ENCODE measurements at regions not wholly inside any gene's neighbourhood (a gene's known extent, or its start where the extent isn't known, plus 50 kb on each side); places are given as distances from the start of the nearest gene placed in this dataset.

GRCh38 chr3:28171962-28172361, 69.5 kb upstream of the CMC1 start:
- DNase-seq (ENCODE audit: extremely low read depth in 1 of 4, low spot score in 3 of 4) (no peak), ATAC-seq (no peak), FAIRE-seq (no peak)
- Histone ChIP-seq H3K4me1 (replicated peaks in 1 of 2; ENCODE audit: control insufficient read depth in 2 of 2, insufficient read depth in 2 of 2, low read length in 2 of 2) (no peaks in the 10 kb centered on the region), H3K9me1 (ENCODE audit: control insufficient read depth, insufficient read depth, low read length) (no peaks in the 10 kb centered on the region), H3K9me3 (replicated peaks; ENCODE audit: control insufficient read depth, insufficient read depth, low read depth, low read length) (no peaks in the 10 kb centered on the region), H3K4me3 (no peak overlapping the region), H3K4me2 (ENCODE audit: insufficient read depth, low read length) (no peak overlapping the region), H3K9ac (ENCODE audit: insufficient read depth in 1 of 2, low read depth in 2 of 2, low read length in 2 of 2) (no peak overlapping the region), H2AFZ (ENCODE audit: low read depth, low read length) (no peak overlapping the region), H4K20me1 (replicated peaks; ENCODE audit: control insufficient read depth, insufficient read depth, low read length) (no peaks in the 10 kb centered on the region), H3K36me3 (ENCODE audit: control insufficient read depth, insufficient read depth, low read length) (no peaks in the 10 kb centered on the region), H3K79me2 (ENCODE audit: control insufficient read depth, insufficient read depth, low read length) (no peaks in the 10 kb centered on the region), H3K27ac (ENCODE audit: extremely low read depth, low read depth, low read length) (no peak overlapping the region), H3K27me3 (ENCODE audit: control insufficient read depth in 2 of 2, insufficient read depth in 2 of 2, low read length in 2 of 2) (no peaks in the 10 kb centered on the region)
- 0% methylated on average over 1 of the region's 1 CpG for WGBS (ENCODE audit: insufficient coverage, low coverage, missing lambda C conversion rate)
- intact Hi-C loops (cut with micrococcal nuclease) (no loop called here), in situ Hi-C loops (cut with MboI) (no loop called here)
- BruUV-seq (replicated peaks) = no TSS peak
- TF ChIP-seq TAF15 (IDR thresholded peaks at IDR 0.05; ENCODE audit: low read depth, low read length) (no peak), PREB (CRISPR knock-in tag; IDR thresholded peaks at IDR 0.05) (no peak), ZNF696 (CRISPR knock-in tag; conservative IDR thresholded peaks at IDR 0.05) (no peak), ZNF408 (CRISPR knock-in tag; IDR thresholded peaks at IDR 0.05; ENCODE audit: low read depth) (no peak), PTBP1 (IDR thresholded peaks at IDR 0.05; ENCODE audit: low read depth, low read length) (no peak), HNRNPH1 (optimal IDR thresholded peaks at IDR 0.05; ENCODE audit: low read depth, low read length) (no peak), ZNF146 (CRISPR knock-in tag; IDR thresholded peaks at IDR 0.05; ENCODE audit: unreplicated experiment) (no peak)
- TF ChIP-seq, protein P1, sequence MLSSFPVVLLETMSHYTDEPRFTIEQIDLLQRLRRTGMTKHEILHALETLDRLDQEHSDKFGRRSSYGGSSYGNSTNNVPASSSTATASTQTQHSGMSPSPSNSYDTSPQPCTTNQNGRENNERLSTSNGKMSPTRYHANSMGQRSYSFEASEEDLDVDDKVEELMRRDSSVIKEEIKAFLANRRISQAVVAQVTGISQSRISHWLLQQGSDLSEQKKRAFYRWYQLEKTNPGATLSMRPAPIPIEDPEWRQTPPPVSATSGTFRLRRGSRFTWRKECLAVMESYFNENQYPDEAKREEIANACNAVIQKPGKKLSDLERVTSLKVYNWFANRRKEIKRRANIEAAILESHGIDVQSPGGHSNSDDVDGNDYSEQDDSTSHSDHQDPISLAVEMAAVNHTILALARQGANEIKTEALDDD (IDR thresholded peaks at IDR 0.05) = no peak
- ChIA-PET POLR2A (interaction anchor here (0.6 kb wide), 1 partner anchor 600 kb away, joined by 3 read pairs; no protein-coding TSS in a partner anchor), CTCF (ENCODE audit: low intra/inter-chr PET ratio) (no interaction called here)

Data from K562 (cell line).